Daoy (cell line): ENCODE measurements at regions not wholly inside any gene's neighbourhood (a gene's known extent, or its start where the extent isn't known, plus 50 kb on each side); places are given as distances from the start of the nearest gene placed in this dataset.
"Not testable (repeated sequence)": the region's sequence is repeated elsewhere in the genome, so short reads cannot be mapped to it uniquely, and the experiment has no call there.

Source experiments
- DNase-seq: peaks from one replicate; pipeline ENCODE4 v3.0.0-alpha.2; 2015; ENCODE audit warnings: low read depth

GRCh38 chr2:7428454-7429204 is 511.4 kb downstream of the RNF144A start:
- no peak for DNase-seq

- no peak for DNase-seq
These were observed 512.5 kb downstream of the RNF144A start for GRCh38 chr2:7429733-7430132.

GRCh38 chr2:7430421-7430868 is 513.2 kb downstream of the RNF144A start:
- no peak for DNase-seq

GRCh38 chr2:7430869-7431641 is 513.8 kb downstream of the RNF144A start:
- DNase-seq, result no peak

GRCh38 chr2:7432436-7432835 is 515.2 kb downstream of the RNF144A start:
- DNase-seq, result no peak

GRCh38 chr2:7436096-7436906 is 519.1 kb downstream of the RNF144A start:
- no peak for DNase-seq

GRCh38 chr2:7437141-7437540 is 519.9 kb downstream of the RNF144A start:
- DNase-seq, result no peak

GRCh38 chr2:7437716-7438632 is 520.8 kb downstream of the RNF144A start:
- DNase-seq, result no peak

GRCh38 chr2:7438855-7439254 is 521.6 kb downstream of the RNF144A start:
- no peak for DNase-seq

GRCh38 chr2:7440977-7441376 is 523.8 kb downstream of the RNF144A start:
- no peak for DNase-seq

GRCh38 chr2:7441841-7442240 is 524.6 kb downstream of the RNF144A start:
- not testable (repeated sequence) for DNase-seq

- DNase-seq, result no peak
These were observed 527.4 kb downstream of the RNF144A start for GRCh38 chr2:7444626-7445025.

- DNase-seq, result no peak
These were observed 531.5 kb downstream of the RNF144A start for GRCh38 chr2:7448578-7449264.

- no peak for DNase-seq
These were observed 532.1 kb downstream of the RNF144A start for GRCh38 chr2:7449298-7449697.

GRCh38 chr2:7450188-7450832 is 533.1 kb downstream of the RNF144A start:
- no peak for DNase-seq

- DNase-seq, result no peak
These were observed 533.6 kb downstream of the RNF144A start for GRCh38 chr2:7450833-7451190.

- DNase-seq, result no peak
These were observed 535.1 kb downstream of the RNF144A start for GRCh38 chr2:7452110-7452876.

GRCh38 chr2:7454592-7454991 is 537.4 kb downstream of the RNF144A start:
- no peak for DNase-seq

- no peak for DNase-seq
These were observed 539.5 kb downstream of the RNF144A start for GRCh38 chr2:7456762-7457161.
